BE2C (cell line): ENCODE measurements at regions not wholly inside any gene's neighbourhood (a gene's known extent, or its start where the extent isn't known, plus 50 kb on each side); places are given as distances from the start of the nearest gene placed in this dataset.

Source experiments
- DNase-seq: peaks from one replicate; pipeline ENCODE4 v3.0.0-alpha.2; 2020
- H3K27me3 ChIP-seq: fragments of 250-450 bp; sonication (Bioruptor Pico); 2 replicates; pipeline ENCODE4 v1.5.1; 2020; ENCODE audit warnings: mild to moderate bottlenecking
- H3K36me3 ChIP-seq: fragments of 250-450 bp; sonication (Bioruptor Pico); 2 replicates; pipeline ENCODE4 v1.5.1; 2020; ENCODE audit warnings: mild to moderate bottlenecking
- H3K4me1 ChIP-seq: fragments of 250-450 bp; sonication (Bioruptor Pico); 2 replicates; pipeline ENCODE4 v1.5.1; 2020
- H3K4me3 ChIP-seq: 2 replicates; pipeline ENCODE4 v1.5.1; 2011; ENCODE audit warnings: low read depth, low read length
- H3K9me3 ChIP-seq: fragments of 250-450 bp; sonication (Bioruptor Pico); 2 replicates; pipeline ENCODE4 v1.5.1; 2020
- CTCF ChIP-seq: IDR thresholded peaks from 2 replicates; pipeline ENCODE4 v1.5.1; 2012; ENCODE audit warnings: mild to moderate bottlenecking, low read depth, low read length

DNA sequence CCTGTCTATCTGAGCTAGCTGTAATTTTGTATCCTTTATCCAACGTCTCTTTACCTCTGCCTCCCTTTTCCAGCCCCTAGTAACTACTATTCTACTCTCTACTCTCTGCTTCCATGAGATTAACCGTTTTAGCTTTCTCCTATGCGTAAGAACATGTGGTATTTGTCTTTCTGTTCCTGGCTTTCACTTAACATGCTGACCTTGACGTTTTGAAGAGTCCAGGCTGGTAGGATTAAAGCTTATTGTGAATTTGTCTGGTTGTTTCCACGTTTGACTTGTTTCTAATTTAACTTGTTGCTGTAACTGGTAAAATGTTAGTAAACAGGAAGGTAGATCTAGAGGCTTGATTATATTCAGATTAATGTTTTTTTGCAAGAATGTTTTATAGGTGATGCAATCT is 385.3 kb downstream of the PSAT1 start:
- Histone ChIP-seq H3K27me3 (no peaks in the 10 kb centered on the region), H3K4me3 (no peak overlapping the region), H3K36me3 (no peaks in the 10 kb centered on the region), H3K4me1 (no peaks in the 10 kb centered on the region), H3K9me3 (no peaks in the 10 kb centered on the region)
- no peak for DNase-seq
- TF ChIP-seq CTCF = no peak

DNA sequence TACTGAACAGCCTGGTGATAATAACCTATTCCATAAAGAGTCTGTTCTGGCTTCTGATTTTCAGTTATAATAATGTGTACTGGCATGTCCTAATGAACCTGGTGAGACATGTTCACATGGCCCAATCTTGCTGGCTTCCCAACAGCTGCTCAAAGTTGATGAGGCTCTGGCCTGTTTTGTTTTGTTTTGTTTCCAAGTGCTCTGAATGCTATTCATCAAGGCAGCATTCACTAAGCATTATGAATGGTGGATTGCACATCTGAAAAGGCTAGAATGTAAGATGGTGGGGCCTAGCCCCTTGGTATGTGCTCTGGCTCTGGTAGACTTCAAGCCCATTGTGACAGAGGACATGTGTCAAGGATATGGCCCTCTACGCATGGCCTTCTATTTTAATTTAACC is 388.5 kb downstream of the PSAT1 start:
- no peak overlapping the region for H3K4me3 ChIP-seq
- H3K36me3 ChIP-seq = no peaks in the 10 kb centered on the region
- H3K4me1 ChIP-seq = no peaks in the 10 kb centered on the region
- no peaks in the 10 kb centered on the region for H3K9me3 ChIP-seq
- H3K27me3 ChIP-seq = no peaks in the 10 kb centered on the region
- DNase-seq = no peak
- TF ChIP-seq CTCF = no peak

- H3K4me3 ChIP-seq = no peak overlapping the region
- H3K4me1 ChIP-seq = no peaks in the 10 kb centered on the region
- no peaks in the 10 kb centered on the region for H3K36me3 ChIP-seq
- H3K27me3 ChIP-seq = no peaks in the 10 kb centered on the region
- H3K9me3 ChIP-seq = no peaks in the 10 kb centered on the region
- TF ChIP-seq CTCF = no peak
- DNase-seq = no peak
These were observed 391.9 kb downstream of the PSAT1 start for GRCh38 chr9:78688796-78689195.

- no peak for TF ChIP-seq CTCF
- no peaks in the 10 kb centered on the region for H3K27me3 ChIP-seq
- no peaks in the 10 kb centered on the region for H3K9me3 ChIP-seq
- no peaks in the 10 kb centered on the region for H3K36me3 ChIP-seq
- H3K4me3 ChIP-seq = no peak overlapping the region
- H3K4me1 ChIP-seq = no peaks in the 10 kb centered on the region
- no peak for DNase-seq
These were observed 394.6 kb downstream of the PSAT1 start for GRCh38 chr9:78691542-78691941.

DNA sequence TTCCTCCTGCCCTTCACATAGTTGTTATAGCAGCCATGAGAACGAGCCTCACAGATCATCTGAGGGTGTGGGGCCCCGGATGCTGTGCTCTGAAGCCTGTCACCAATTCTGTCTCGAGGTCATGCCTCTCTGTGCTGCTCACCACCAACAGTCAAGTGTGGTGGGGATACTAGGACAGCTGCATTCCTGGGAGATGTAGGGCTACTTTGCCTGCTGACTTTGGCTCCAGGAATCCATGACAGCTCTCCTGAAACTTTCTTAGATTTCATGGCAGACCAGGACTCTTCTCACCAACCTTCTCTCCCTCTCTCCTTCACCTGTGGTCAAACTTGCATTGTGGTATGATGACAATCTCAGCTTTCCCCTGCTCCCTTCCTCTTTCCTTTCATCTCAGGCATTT is 395.9 kb downstream of the PSAT1 start:
- H3K36me3 ChIP-seq = no peaks in the 10 kb centered on the region
- TF ChIP-seq CTCF = no peak
- no peak overlapping the region for H3K4me3 ChIP-seq
- no peak for DNase-seq
- H3K4me1 ChIP-seq = no peaks in the 10 kb centered on the region
- no peaks in the 10 kb centered on the region for H3K9me3 ChIP-seq
- no peaks in the 10 kb centered on the region for H3K27me3 ChIP-seq

DNA sequence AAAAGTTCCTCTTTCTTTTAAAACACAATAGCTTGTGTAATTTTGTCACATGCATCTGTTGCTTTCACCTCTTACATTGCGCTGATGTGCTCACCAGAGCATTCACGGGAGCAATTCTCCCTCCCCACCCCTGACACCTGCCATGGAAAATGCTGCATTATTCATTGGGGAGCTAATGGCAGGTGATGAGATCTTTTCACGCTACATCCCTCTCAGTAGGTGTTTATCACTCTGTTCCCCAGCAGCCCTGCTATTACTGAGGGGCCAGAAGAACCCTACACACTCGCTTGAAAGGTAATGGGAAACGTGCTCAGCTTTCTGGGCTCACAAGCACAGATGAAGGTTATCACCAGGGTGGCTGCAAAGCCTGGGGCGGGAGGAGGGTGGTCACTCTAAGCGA is 398.0 kb downstream of the PSAT1 start:
- Histone ChIP-seq H3K36me3 (no peaks in the 10 kb centered on the region), H3K27me3 (no peaks in the 10 kb centered on the region), H3K9me3 (no peaks in the 10 kb centered on the region), H3K4me3 (no peak overlapping the region), H3K4me1 (no peaks in the 10 kb centered on the region)
- DNase-seq = no peak
- TF ChIP-seq CTCF = no peak
